Nephron (organoid): ENCODE measurements at regions not wholly inside any gene's neighbourhood (a gene's known extent, or its start where the extent isn't known, plus 50 kb on each side); places are given as distances from the start of the nearest gene placed in this dataset.

Experiments
- H3K27ac Mint-ChIP-seq, 3 experiments: 2 replicates each; pipeline ENCODE4 v1.8.0; 2020; ENCODE audit warnings: mixed read lengths in 3 of 3, mild to moderate bottlenecking in 2 of 3, moderate library complexity in 1 of 3
- H3K27me3 Mint-ChIP-seq: 2 replicates; pipeline ENCODE4 v1.8.0; 2021; ENCODE audit warnings: low read depth, mild to moderate bottlenecking, moderate library complexity, mixed read lengths
- H3K36me3 Mint-ChIP-seq: 2 replicates; pipeline ENCODE4 v1.8.0; 2020; ENCODE audit warnings: low read depth, mixed read lengths
- H3K4me1 Mint-ChIP-seq: 2 replicates; pipeline ENCODE4 v1.8.0; 2020; ENCODE audit warnings: mixed read lengths
- H3K4me3 Mint-ChIP-seq, 3 experiments: 2 replicates each; pipeline ENCODE4 v1.8.0; 2020; ENCODE audit warnings: mild to moderate bottlenecking in 3 of 3, mixed read lengths in 3 of 3, moderate library complexity in 2 of 3
- H3K9me3 Mint-ChIP-seq: 2 replicates; pipeline ENCODE4 v1.8.0; 2020; ENCODE audit warnings: mixed read lengths
- TF ChIP-seq, protein P1 (sequence below), 3 experiments: fragments of 200-600 bp; sonication (generic); IDR thresholded peaks; one replicate each; pipeline ENCODE4 v1.5.0; 2021; ENCODE audit warnings: antibody characterized with exemption in 3 of 3; ENCODE audit not compliant: unreplicated experiment in 3 of 3

DNA sequence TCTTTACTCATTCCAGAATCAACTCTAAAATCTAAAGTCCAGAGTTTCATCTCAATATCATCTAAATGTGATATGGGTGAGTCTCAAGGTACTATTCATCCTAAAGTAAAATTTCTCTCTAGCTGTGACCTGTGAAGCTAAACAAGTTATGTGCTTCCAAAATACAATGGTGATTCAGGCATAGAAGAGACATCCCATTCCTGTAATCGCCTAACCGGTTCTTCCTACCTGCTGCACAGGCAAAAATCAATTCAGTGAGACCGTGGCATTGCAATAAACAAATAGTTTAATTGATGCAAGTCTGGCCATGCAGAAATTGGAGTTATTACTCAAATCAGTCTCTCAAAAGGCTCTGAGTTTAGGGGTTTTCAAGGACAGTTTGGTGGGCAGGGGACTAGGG, 232.8 kb downstream of the UBE3D start:
- no peak overlapping the region for H3K4me3 Mint-ChIP-seq

DNA sequence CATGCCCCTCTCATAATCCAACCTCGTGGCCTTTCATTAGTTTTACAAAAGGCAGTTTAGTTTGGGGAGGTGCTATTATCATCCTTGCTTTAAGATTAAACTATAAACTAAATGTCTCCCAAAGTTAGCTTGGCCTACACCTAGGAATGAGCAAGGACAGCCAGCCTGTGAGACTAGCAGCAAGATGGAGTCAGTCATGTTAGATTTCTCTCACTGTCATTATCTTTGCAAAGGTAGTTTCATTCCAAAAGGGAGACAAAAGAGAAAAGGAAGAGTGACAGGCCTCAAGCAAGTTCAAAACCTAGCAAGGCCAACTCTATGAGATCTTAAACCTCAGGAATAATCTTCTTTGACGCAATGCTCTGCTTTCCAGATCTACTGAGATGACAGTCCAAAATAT, 232.2 kb downstream of the UBE3D start:
- TF ChIP-seq, protein P1, sequence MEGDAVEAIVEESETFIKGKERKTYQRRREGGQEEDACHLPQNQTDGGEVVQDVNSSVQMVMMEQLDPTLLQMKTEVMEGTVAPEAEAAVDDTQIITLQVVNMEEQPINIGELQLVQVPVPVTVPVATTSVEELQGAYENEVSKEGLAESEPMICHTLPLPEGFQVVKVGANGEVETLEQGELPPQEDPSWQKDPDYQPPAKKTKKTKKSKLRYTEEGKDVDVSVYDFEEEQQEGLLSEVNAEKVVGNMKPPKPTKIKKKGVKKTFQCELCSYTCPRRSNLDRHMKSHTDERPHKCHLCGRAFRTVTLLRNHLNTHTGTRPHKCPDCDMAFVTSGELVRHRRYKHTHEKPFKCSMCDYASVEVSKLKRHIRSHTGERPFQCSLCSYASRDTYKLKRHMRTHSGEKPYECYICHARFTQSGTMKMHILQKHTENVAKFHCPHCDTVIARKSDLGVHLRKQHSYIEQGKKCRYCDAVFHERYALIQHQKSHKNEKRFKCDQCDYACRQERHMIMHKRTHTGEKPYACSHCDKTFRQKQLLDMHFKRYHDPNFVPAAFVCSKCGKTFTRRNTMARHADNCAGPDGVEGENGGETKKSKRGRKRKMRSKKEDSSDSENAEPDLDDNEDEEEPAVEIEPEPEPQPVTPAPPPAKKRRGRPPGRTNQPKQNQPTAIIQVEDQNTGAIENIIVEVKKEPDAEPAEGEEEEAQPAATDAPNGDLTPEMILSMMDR (IDR thresholded peaks at IDR 0.05; ENCODE audit: unreplicated experiment in 3 of 3), result no peak
- Mint-ChIP-seq H3K9me3 (no peaks in the 10 kb centered on the region), H3K4me3 (no peak overlapping the region), H3K27ac (no peak overlapping the region), H3K27me3 (no peaks in the 10 kb centered on the region), H3K36me3 (no peaks in the 10 kb centered on the region), H3K4me1 (no peaks in the 10 kb centered on the region)

More for the DNA sequence above, 232.8 kb downstream of the UBE3D start:
- TF ChIP-seq, protein P1 (IDR thresholded peaks at IDR 0.05; ENCODE audit: unreplicated experiment in 3 of 3), result no peak
- Mint-ChIP-seq H3K36me3 (no peaks in the 10 kb centered on the region), H3K4me1 (no peaks in the 10 kb centered on the region), H3K27ac (no peak overlapping the region), H3K27me3 (no peaks in the 10 kb centered on the region), H3K9me3 (no peaks in the 10 kb centered on the region)

DNA sequence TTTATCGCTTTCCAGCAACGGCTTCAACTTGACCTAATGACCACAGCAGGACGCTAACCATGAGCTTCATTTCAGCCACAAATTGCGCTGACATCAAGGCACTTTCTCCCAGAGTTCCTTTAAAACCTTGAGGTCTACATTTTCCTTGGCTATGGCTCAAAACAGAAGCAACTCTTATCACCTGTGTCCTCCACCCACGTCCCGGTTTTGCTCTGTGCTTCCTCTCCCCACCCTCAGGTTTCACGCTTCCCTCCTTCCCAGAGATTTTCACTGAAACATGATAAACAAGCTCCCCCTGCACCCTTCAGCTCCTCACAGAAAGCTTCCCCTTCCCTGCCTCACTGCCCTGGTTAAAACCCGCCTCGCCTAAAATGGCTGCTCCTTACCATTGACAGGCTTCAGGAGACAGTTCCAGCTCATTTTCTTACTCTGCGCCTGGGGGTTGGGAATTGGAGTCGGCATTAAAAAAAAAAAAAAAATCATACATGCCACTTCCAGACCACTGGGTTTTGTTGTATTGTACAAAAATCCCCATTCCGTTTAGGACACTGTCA, 229.5 kb downstream of the UBE3D start:
- no peaks in the 10 kb centered on the region for H3K27me3 Mint-ChIP-seq
- H3K27ac Mint-ChIP-seq, result no peak overlapping the region
- H3K4me1 Mint-ChIP-seq, result no peaks in the 10 kb centered on the region
- no peak overlapping the region for H3K4me3 Mint-ChIP-seq
- H3K36me3 Mint-ChIP-seq, result no peaks in the 10 kb centered on the region
- H3K9me3 Mint-ChIP-seq, result no peaks in the 10 kb centered on the region
- TF ChIP-seq, protein P1 (IDR thresholded peaks at IDR 0.05; ENCODE audit: unreplicated experiment in 3 of 3), result no peak

DNA sequence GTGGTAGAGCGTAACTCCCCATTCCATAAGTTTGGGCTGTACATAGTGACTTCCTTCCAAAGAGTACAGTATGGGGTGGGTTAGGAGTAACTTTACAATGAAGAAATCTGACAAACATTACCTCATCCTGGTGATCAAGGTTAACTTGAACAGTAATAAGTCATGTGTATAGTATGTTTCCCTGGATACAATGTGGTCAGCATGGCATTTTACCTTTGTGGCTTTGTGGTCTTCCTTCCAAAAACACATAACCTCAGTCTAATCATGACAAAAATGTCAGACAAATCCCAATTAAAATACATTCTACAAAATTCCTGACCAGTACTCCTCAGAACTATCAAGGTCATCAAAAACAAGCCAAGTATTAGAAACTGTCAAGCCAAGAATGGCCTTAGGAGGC, 225.1 kb downstream of the UBE3D start:
- TF ChIP-seq, protein P1 (IDR thresholded peaks at IDR 0.05; ENCODE audit: unreplicated experiment in 3 of 3), result no peak
- H3K4me1 Mint-ChIP-seq, result no peaks in the 10 kb centered on the region
- H3K27ac Mint-ChIP-seq, result no peak overlapping the region
- no peaks in the 10 kb centered on the region for H3K9me3 Mint-ChIP-seq
- H3K27me3 Mint-ChIP-seq, result no peaks in the 10 kb centered on the region
- H3K36me3 Mint-ChIP-seq, result no peaks in the 10 kb centered on the region
- no peak overlapping the region for H3K4me3 Mint-ChIP-seq

DNA sequence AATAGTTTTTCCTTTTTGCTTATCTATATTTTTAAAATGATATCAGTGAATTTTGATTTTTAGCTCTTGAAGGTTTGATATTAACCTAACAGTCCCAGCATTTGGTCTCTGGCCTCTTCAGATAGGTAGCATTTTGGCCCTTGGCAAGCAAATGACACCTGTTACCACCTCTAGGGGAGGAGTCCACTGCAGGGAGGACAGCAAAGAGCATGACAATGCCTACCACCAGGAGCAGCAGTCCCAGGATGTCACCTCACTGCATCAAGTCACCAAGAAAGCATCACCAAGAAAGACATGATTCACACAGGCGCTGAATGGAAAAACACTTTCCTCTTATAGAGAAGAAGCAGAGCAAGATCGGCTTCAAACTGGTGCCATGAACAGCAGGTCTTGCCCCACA, 224.3 kb downstream of the UBE3D start:
- Mint-ChIP-seq H3K27ac (no peak overlapping the region), H3K4me1 (no peaks in the 10 kb centered on the region), H3K36me3 (no peaks in the 10 kb centered on the region), H3K9me3 (no peaks in the 10 kb centered on the region), H3K4me3 (no peak overlapping the region), H3K27me3 (no peaks in the 10 kb centered on the region)
- TF ChIP-seq, protein P1 (IDR thresholded peaks at IDR 0.05; ENCODE audit: unreplicated experiment in 3 of 3), result no peak
